Left ventricle myocardium inferior (tissue), 1 donor: ENCODE measurements at regions not wholly inside any gene's neighbourhood (a gene's known extent, or its start where the extent isn't known, plus 50 kb on each side); places are given as distances from the start of the nearest gene placed in this dataset.

ENCODE experiments used
- DNase-seq: peaks from one replicate; pipeline ENCODE4 v3.0.0-alpha.2; 2020
- H3K27ac ChIP-seq: fragments of 200-600 bp; replicated peaks from 2 replicates; pipeline ENCODE4 v1.8.0; 2021
- H3K27me3 ChIP-seq: fragments of 200-600 bp; 2 replicates; pipeline ENCODE4 v1.8.0; 2021; ENCODE audit warnings: low read depth
- H3K36me3 ChIP-seq: fragments of 200-600 bp; 2 replicates; pipeline ENCODE4 v1.8.0; 2021
- H3K4me1 ChIP-seq: fragments of 200-600 bp; 2 replicates; pipeline ENCODE4 v1.8.0; 2021
- H3K4me3 ChIP-seq: fragments of 200-600 bp; 2 replicates; pipeline ENCODE4 v1.8.0; 2021; ENCODE audit warnings: mild to moderate bottlenecking, moderate library complexity
- H3K9me3 ChIP-seq: fragments of 200-600 bp; replicated peaks from 2 replicates; pipeline ENCODE4 v1.8.0; 2021
- intact Hi-C: fragments of 100-400 bp; cut with micrococcal nuclease; formaldehyde crosslinking; loops from one replicate; pipeline ENCODE4 v1.11.0; 2022
- TF ChIP-seq, protein P1 (sequence below): fragments of 200-600 bp; IDR thresholded peaks from 2 replicates; pipeline ENCODE4 v1.8.0; 2021; ENCODE audit warnings: antibody characterized with exemption, mild to moderate bottlenecking, borderline replicate concordance
- donor health status: DM: no; HTN: yes; CAD: no; lungs with severe emphysema.

GRCh38 chr2:2660789-2661355 is 329.8 kb upstream of the MYT1L start:
- intact Hi-C loops: no loop called here
- TF ChIP-seq, protein P1, sequence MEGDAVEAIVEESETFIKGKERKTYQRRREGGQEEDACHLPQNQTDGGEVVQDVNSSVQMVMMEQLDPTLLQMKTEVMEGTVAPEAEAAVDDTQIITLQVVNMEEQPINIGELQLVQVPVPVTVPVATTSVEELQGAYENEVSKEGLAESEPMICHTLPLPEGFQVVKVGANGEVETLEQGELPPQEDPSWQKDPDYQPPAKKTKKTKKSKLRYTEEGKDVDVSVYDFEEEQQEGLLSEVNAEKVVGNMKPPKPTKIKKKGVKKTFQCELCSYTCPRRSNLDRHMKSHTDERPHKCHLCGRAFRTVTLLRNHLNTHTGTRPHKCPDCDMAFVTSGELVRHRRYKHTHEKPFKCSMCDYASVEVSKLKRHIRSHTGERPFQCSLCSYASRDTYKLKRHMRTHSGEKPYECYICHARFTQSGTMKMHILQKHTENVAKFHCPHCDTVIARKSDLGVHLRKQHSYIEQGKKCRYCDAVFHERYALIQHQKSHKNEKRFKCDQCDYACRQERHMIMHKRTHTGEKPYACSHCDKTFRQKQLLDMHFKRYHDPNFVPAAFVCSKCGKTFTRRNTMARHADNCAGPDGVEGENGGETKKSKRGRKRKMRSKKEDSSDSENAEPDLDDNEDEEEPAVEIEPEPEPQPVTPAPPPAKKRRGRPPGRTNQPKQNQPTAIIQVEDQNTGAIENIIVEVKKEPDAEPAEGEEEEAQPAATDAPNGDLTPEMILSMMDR: no peak
- Histone ChIP-seq H3K9me3 (no peaks in the 10 kb centered on the region), H3K4me1 (peaks cover 12% of the 10 kb centered on the region), H3K36me3 (no peaks in the 10 kb centered on the region), H3K27ac (no peak overlapping the region), H3K4me3 (no peak overlapping the region), H3K27me3 (peaks cover 21% of the 10 kb centered on the region)
- no peak for DNase-seq

GRCh38 chr2:2657121-2657962 is 326.3 kb upstream of the MYT1L start:
- no peaks in the 10 kb centered on the region for H3K9me3 ChIP-seq
- no peak overlapping the region for H3K27ac ChIP-seq
- no peak overlapping the region for H3K4me3 ChIP-seq
- no peak for DNase-seq
- H3K36me3 ChIP-seq: no peaks in the 10 kb centered on the region
- peaks cover 27% of the 10 kb centered on the region for H3K27me3 ChIP-seq
- TF ChIP-seq, protein P1: no peak
- intact Hi-C loops: no loop called here
- peaks cover 19% of the 10 kb centered on the region for H3K4me1 ChIP-seq

GRCh38 chr2:2656115-2657011 is 325.3 kb upstream of the MYT1L start:
- Histone ChIP-seq H3K36me3 (no peaks in the 10 kb centered on the region), H3K4me1 (peaks cover 17% of the 10 kb centered on the region), H3K9me3 (no peaks in the 10 kb centered on the region), H3K27me3 (peaks cover 27% of the 10 kb centered on the region), H3K27ac (no peak overlapping the region), H3K4me3 (no peak overlapping the region)
- TF ChIP-seq, protein P1: no peak
- no peak for DNase-seq
- intact Hi-C loops: no loop called here

DNA sequence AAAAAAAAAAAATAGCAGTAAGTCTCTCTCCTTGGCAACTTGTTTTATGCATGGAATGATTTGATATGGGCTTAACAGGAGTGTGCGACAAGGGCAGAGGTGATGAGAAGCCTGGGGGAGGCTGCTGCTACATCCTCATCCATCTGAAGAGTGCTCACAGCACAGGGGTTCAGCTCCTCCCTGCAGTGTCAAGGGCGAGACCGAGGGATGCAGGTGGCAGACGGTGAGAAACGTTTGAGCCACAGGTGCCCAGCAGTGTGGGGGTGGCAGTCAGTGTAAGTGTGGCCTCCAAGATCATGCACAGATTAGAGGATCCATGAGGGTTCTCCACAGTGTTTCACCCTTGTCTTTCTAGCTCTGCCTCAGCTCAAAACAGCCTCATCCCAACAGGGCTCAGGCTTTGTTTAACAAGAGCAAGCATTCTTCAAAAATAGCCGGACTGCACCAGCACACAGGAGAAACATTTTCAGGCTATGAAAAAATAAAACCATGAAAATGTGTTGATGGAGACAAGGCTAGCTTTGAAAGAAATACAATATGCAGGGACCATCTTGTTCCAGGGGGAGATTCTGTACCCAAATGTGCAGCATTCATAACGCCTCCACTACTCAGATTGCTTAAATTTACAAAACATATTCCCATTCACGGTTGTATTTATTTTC is 324.5 kb upstream of the MYT1L start:
- TF ChIP-seq, protein P1: no peak
- Histone ChIP-seq H3K4me3 (no peak overlapping the region), H3K27ac (no peak overlapping the region), H3K27me3 (peaks cover 27% of the 10 kb centered on the region), H3K36me3 (no peaks in the 10 kb centered on the region), H3K9me3 (no peaks in the 10 kb centered on the region), H3K4me1 (peaks cover 17% of the 10 kb centered on the region)
- DNase-seq: no peak
- intact Hi-C loops: no loop called here

DNA sequence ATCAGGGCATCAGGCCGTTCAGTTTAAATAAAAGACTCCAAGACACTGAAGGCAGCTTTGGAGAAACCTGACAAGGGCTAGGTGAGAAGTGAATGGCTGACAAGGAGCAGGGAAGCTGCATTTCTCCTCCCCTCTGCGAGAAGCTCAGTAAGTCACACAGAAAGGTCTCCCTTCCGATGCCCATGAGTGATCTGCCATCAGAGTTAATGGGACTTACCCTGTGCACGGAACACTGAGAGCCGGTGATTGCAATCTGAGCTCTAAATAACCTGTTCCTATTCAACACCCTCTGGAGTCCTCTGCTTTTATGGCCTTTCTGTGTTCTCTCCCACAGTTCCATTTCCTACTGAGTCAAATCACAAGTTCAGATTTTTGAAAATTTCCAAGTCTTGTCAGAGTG is 322.2 kb upstream of the MYT1L start:
- no peak for DNase-seq
- H3K4me1 ChIP-seq: peaks cover 17% of the 10 kb centered on the region
- peaks cover 22% of the 10 kb centered on the region for H3K27me3 ChIP-seq
- no peaks in the 10 kb centered on the region for H3K9me3 ChIP-seq
- H3K27ac ChIP-seq: no peak overlapping the region
- H3K36me3 ChIP-seq: no peaks in the 10 kb centered on the region
- TF ChIP-seq, protein P1: no peak
- intact Hi-C loops: no loop called here
- H3K4me3 ChIP-seq: no peak overlapping the region
